GM12873 (cell line): ENCODE measurements at regions not wholly inside any gene's neighbourhood (a gene's known extent, or its start where the extent isn't known, plus 50 kb on each side); places are given as distances from the start of the nearest gene placed in this dataset.

Experiments used
- TF ChIP-seq, protein P1 (sequence below): IDR thresholded peaks from 2 replicates; pipeline ENCODE4 v1.5.1; 2012; ENCODE audit warnings: low read depth, mild to moderate bottlenecking, moderate library complexity, low read length, control low read depth; ENCODE audit not compliant: insufficient read depth; ENCODE audit errors: missing control alignments

DNA sequence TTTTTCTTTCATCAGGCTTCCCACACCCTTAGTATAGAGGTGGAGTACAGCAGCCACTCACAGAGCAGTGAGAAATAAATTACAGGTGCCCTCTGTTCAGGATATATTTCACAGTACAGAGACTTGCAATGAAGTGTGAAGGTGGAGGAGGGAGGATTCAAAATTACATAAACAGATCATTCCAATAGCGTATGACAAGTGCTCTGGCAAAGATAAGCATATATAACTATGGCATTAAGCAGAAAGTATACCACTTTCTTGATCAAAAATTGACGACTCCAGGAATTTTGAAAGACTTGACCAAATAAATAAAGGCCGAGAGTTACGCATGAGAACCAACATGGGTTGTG lies 108.7 kb downstream of the GPX5 start:
- TF ChIP-seq, protein P1, sequence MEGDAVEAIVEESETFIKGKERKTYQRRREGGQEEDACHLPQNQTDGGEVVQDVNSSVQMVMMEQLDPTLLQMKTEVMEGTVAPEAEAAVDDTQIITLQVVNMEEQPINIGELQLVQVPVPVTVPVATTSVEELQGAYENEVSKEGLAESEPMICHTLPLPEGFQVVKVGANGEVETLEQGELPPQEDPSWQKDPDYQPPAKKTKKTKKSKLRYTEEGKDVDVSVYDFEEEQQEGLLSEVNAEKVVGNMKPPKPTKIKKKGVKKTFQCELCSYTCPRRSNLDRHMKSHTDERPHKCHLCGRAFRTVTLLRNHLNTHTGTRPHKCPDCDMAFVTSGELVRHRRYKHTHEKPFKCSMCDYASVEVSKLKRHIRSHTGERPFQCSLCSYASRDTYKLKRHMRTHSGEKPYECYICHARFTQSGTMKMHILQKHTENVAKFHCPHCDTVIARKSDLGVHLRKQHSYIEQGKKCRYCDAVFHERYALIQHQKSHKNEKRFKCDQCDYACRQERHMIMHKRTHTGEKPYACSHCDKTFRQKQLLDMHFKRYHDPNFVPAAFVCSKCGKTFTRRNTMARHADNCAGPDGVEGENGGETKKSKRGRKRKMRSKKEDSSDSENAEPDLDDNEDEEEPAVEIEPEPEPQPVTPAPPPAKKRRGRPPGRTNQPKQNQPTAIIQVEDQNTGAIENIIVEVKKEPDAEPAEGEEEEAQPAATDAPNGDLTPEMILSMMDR, result no peak

DNA sequence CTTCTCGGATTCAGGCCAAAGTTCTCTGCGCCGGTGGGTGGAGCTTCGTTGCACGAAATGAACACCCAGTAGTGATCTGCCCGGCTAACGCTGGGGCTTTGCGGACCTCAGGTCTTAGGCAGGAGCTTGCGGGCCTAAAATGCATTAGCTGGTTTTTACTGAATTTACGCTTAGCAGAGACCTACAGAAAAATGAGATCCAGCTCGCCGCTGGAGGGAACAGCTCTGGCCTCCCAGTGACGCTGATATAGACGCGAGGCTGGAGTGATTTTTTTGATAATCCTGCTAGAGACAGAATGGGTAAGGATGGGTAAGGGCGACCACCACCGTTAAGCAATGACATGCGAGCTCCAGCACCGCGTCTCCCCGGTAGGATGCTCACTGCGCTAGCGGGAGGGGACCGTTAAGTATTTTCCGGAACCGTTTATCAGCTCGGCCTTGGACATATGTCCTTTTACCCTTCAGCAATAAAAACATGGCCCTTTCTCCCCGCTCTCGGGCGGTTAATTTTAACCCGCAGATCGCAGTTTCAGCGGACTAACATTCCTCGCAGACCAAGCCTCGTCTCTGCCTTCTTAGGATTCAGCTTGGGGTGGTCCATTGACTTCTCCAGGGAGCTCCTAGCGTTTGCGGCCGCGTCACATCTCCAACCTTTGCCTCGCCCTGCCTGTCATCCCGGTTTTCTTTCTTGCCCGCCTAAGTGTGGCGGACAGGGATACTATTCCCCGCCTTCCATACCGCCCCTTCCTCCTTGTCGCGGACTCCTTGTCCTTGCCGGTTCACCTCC lies 109.3 kb downstream of the GPX5 start:
- TF ChIP-seq, protein P1, result no peak

DNA sequence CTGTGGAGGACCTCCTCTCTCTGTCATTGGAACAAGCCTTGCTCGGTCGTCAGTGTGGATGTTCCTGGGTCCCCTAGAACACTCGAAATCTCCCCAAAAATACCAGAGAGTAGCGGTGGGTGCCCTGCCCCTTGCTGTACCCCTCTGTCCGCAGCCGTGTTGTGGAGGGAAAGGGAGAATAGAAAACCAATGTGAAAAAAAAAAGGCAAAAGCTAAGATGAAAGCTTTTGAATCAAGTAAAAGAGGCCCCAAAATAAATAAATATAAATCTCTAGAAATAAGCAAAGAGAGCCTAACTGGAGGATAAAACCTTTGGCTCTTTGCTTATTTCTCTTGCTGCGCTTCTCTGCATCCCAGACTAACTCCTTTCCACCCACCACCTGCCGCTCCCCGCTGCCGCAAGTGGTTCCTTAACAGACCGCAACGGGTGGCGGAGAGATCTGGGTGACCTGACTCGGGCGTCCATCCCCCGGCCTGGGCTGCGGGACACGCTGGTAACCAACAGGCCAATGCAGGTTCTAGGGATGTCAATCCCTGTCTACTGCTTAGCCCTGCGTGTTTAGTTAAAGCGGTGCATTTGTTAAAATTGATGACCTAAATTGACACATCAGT lies 110.0 kb downstream of the GPX5 start:
- TF ChIP-seq, protein P1, result no peak

DNA sequence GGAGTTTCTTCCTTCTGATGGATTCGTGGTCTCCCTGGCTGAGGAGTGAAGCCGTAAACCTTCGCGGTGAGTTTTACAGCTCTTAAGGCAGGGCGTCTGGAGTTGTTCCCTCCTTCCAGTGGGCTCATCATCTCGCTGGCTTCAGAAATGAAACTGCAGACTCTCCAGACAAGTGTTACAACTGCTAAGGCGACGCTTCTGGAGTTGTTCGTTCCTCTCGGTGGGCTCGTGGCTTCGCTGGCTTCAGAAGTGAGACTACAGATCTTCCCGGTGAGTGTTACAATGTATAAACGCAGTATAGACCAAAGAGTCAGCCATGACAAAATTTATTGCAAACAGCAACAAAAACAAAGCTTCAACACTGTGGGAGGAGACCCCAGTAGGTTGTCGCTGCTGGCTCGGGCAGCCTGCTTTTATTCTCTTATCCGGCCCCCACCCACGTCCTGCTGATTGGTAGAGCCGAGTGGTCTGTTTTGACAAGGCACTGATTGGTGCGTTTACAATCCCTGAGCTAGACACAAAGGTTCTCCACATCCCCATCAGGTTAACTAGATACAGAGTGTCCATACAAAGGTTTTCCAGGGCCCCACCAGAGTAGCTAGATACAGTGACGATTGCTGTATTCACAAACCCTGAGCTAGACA lies 113.2 kb downstream of the GPX5 start:
- TF ChIP-seq, protein P1, result no peak

DNA sequence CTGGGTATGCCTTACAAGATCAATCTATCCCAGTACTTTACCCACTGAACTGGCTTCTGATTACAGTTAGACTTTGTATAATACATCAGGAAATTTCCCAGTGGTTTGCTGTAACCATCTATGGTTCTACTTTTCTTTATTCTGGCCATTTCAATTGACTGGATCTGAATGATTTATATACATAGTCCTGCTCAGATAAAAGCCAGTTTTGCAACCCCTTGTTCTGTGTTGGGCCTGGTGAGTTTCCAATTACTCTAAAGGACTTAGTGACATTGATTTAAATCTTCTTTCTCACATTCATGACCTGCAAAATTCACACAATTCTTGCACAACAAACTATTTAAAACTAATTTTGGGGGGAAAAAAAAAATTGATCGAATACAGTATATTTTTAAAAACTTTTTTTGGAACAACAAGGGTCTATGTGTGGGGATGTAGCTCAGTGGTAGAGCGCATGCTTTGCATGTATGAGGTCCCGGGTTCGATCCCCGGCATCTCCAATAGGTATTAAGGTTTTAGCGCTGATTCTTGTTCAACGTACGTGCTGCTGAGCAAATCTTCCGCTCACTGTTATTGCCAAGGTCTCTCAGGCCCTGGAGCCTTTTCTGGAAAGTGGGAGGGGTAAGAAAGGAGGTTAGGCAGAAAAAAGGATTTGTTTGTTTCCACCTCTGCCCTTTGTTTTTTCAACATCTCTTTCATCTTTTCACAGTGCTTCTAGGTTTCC lies 117.5 kb downstream of the GPX5 start:
- TF ChIP-seq, protein P1, result no peak

DNA sequence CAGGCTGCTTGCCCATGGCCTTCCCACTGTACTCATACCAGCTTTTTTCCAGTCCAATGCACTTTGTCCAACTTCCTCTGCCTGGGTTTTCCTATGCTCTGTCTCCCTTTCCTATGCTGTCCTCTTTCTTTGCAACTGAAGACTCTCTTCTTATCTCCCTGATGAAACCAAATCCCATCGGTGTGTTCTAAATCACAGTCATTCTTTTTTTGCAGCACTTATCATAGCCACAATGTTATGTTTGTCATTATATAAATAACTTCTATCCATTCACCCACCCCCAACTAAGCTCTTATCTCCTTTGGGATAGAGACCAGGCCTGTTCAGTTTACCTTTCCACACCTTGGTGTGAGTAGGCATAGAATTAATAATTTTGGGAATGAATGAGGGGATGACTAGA lies 121.0 kb downstream of the GPX5 start:
- TF ChIP-seq, protein P1, result no peak
